GM21515 (cell line): ENCODE measurements at regions not wholly inside any gene's neighbourhood (a gene's known extent, or its start where the extent isn't known, plus 50 kb on each side); places are given as distances from the start of the nearest gene placed in this dataset.

ENCODE experiments used
- ATAC-seq: cut with Tn5 transposase; IDR thresholded peaks from one replicate; pipeline ENCODE4 v1.9.1; 2021; ENCODE audit not compliant: unreplicated experiment

DNA sequence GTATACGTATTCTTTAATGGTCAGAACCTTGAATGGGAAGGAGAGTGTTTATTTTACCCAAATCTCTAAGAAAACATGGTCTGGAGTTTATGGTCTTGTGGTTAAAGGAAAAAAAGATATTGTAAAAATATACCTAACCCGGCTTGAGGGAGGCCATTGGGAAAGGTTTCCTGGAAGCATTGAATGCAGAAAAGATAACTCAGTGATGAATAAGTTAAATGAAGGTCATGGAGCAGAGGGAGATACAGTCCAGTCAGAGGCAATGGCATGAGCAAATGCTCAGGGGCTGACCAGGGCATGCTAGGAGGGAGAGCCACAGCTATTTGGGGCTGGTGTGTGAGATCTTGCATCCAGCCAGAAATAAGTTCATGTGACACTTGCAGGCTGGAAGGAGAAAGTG is 430.4 kb upstream of the CDH5 start:
- no peak for ATAC-seq

GRCh38 chr16:65934443-65934842 is 432.0 kb upstream of the CDH5 start:
- ATAC-seq = no peak

- no peak for ATAC-seq
Observed at GRCh38 chr16:65933703-65934102, 432.8 kb upstream of the CDH5 start.

- no peak for ATAC-seq
Observed at GRCh38 chr16:65932350-65933072, 434.0 kb upstream of the CDH5 start.

- no peak for ATAC-seq
Observed at GRCh38 chr16:65922923-65923322, 443.6 kb upstream of the CDH5 start.

DNA sequence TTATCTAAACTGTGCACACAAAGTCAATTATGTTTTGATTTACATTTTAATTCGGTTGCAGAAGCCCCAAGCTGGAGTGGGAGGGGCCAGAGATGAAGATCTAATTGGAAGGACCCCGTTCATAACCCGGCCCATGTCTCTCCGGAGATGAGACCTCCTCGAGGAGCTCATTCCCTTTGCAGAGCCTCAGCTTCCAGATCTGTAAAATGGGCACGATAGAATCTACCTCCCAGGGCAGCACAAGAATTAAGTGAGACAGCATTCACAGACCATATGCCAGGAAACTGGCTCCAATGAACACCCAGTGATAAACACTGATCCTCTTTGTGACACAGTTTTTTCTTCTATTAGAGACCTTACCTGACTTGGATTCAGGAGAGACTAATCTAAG is 446.5 kb upstream of the CDH5 start:
- ATAC-seq = no peak

GRCh38 chr16:65919145-65919985 is 447.1 kb upstream of the CDH5 start:
- no peak for ATAC-seq

DNA sequence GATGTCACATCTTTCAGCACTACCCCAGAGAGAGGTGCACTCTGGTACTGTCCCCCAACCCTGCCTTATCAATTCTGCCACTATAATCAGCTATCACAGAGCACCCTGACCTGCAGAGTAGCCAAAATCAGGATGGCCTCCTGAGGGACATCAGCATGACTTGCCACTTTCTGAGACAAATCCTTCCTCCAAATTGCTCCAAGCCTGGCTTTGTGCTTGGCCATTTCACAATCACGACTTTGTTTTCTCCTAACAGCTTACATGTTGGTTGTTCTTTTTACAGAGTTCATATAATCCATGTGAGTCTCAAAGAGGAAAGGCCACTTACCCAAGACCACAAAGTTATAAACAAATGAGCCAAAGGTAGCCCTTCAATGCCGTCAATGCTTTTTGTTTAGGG is 449.0 kb upstream of the CDH5 start:
- ATAC-seq = no peak

DNA sequence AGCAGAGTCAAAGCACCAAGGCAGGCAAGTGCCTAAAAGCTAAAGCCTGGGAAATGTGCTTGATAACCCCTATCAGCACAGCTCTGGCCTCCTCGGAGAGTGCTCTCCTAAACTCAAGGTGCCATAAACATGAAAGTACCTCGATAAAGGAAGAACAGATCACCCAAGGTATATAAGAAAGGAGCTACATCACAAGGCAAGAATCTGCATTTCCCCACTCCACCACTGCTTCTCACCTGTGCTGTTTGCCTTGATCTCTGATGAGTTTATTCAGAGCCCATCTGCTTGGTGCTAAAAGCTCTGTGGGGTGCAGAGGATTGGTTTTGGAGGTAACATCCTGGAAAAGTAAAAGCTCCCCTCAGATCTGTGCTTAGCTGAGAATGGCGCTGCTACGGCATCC is 449.5 kb upstream of the CDH5 start:
- no peak for ATAC-seq

DNA sequence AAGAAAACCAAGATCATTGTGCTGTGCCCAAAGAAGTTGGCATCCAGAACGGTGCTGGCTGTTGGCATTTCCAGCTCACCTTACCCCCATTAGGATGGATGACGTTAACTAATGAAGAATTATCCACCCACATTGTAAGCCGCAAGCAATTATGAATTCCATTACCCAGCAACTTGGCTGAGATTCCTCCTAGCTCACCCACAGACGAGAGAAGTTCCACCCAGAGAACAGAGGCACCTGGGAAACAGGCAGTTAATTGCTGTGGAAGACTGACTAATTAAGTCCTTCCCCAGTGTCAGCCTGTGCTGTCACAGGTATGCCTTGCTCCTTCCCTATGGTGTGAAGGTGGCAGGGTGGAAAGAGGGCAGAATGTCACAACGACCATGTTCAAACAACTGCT is 456.2 kb upstream of the CDH5 start:
- ATAC-seq = no peak

- no peak for ATAC-seq
Observed at GRCh38 chr16:65909310-65910050, 457.0 kb upstream of the CDH5 start.

DNA sequence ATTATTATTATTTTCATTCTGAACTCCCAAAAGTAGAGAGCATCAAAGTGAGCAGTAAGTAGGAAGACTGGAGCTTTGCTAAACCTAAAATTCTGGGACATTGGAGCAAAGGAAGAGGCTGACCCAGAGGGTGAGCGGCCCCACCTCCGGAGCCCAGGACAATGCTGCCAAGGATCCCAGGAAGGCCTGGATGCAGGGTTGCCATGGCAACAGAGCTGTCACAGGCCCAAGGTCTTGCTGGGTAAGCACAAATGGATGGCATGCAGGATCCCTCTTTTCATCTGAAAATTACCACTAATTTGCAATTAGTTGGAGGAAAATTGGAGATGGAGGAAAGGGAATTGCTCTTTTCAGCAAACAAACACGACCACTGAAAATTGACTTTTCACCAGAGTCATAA is 457.9 kb upstream of the CDH5 start:
- no peak for ATAC-seq

GRCh38 chr16:65905331-65905730 is 461.2 kb upstream of the CDH5 start:
- ATAC-seq = no peak

DNA sequence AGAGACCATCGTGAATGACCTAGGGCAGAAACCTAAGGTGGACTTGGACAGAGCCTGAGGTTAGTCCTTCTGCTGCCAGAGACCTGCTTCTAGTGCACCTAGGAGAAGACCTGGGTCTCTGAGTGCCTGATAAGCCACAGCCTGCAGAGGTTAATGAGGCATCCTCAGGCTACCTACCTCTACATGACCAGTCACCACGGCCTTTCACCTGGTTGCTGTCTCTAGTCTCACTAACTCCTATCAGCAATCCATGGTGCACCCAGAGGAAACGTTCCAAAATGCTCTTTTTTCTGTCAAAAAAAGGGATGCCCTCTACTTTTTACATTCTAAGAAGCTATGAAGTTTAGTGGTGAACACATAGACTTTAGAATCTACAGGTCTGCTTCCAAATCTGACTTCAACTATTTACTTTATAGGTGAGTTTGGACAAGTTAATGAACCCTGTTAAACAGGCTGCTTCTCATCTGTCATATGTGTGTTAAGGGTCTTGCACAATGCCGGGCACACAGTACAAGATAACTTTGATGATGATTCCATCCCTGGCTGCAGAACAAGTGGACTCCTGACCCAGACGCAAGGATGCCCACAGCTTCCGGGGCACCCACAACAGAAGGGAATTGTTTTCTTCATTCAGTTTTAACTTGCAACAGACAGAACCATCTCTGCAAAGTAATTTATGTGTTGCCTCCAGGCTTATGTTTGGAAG is 469.9 kb upstream of the CDH5 start:
- no peak for ATAC-seq

DNA sequence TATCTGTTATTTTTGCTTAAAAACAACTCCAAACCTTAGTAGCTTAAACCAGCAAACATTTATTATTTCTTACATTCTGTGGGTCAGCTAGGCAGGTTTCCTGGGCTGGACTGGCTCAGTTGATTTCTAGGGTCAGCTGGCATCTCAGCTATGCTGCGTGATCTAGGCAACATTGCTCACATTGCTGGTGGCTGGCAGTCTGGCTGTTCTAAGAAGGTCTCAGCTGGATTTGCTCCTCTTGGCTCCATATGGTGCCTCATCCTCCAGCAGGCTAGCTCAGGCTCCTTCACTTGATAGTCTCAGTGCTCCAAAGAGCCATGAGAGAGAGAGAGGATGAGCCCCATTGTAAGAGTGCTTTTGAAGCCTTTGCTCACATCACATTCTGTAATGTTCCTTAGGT is 470.6 kb upstream of the CDH5 start:
- no peak for ATAC-seq

DNA sequence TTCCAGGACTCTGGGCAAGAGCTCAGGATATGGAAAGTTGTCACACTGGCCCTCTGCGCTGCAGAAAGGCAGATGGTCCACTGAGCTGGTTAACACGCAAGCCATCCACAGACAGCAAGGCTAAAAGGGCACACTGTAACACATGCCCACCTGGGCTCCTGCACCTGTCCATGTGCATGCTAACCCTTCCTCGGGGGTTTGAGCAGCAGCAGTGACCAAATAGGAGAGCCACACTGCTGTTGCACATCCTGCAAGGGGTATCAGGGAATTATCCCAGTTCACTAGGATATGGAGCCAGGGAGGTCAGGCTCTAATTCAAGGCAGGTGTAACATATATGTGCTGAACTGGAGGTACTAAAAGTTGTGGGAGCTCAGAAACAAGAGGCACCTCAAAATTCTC is 471.0 kb upstream of the CDH5 start:
- no peak for ATAC-seq

DNA sequence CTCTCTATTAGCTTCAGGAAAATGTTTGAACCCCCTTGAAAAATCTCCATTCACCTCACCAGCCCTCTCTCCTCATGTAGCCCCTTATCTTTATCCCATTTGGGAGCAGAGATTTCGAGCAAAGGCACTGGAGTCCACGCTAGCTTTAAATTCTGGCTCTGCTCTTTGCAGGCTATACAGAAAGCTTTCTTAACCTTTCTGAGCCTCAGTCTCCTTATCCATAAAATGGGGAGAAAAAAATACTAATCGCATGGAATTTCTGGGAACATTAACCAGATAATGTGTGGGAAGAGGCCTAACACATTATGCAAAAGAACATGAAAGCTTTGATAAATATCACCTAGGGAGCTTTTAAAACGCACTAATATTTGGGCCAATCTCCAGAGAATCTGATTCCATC is 476.3 kb upstream of the CDH5 start:
- ATAC-seq = no peak

DNA sequence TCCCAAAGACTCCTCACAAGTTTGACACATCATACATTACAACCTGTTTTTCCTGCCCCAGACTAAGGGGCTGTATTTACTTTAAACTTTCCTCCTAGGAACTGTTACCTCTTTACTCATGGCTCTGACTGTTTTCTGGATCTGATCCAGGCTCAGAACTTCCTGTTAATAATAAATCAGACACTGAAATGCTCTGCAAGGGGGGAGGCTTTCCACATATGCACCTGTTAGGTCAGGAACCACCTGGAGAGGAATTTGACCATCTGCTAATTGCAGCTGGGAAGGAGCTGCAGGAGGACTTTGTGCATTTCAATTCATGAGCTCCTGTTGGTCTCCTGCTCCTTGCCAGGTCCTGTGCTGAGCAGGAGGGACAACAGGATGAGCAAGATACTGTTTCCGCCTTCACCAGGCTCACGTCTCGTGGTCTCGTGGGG is 476.9 kb upstream of the CDH5 start:
- ATAC-seq = no peak

GRCh38 chr16:65888201-65888600 is 478.3 kb upstream of the CDH5 start:
- no peak for ATAC-seq

DNA sequence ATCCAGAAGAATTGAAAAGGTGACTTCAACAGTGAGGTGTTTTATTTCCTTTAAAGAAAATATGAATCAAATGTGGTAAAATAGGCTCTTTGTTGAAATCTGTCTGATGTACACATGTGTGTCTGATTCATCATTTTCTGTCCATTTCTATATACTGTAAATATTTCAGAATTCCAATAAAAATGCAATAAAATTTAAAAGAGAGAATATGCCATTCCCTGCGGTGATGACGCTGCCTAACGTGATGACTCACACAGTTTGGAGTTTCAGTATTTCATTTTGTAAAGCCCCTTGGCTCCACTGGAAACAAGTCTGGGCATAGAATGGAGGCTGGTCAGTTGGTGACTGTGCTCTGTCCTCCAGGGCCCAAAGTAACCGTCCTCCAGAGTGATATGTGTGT is 482.5 kb upstream of the CDH5 start:
- no peak for ATAC-seq

- ATAC-seq = no peak
Observed at GRCh38 chr16:65878347-65878746, 488.1 kb upstream of the CDH5 start.
